ENCODE measurements at regions not wholly inside any gene's neighbourhood (a gene's known extent, or its start where the extent isn't known, plus 50 kb on each side); places are given as distances from the start of the nearest gene placed in this dataset.

DNA sequence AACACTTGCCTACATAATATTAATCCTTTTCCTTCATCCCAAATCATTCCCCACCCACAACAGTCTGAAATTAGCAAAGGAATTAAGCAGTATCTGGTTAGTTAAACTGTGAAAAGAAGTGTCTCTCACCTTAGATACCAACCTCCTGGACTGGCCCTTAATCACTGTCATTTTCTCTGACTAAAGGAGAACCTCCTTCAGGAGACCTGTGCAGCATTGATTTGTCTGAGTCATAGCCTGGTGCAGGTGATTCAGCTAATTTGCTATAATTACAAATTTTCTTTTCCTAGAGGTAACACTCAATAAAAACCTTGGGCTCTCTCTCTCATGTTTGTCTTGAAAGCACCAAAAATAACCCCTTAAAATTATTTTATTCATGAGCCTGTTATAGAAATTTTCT lies 279.8 kb upstream of the SEMA6D start:
- no peak for FAIRE-seq

DNA sequence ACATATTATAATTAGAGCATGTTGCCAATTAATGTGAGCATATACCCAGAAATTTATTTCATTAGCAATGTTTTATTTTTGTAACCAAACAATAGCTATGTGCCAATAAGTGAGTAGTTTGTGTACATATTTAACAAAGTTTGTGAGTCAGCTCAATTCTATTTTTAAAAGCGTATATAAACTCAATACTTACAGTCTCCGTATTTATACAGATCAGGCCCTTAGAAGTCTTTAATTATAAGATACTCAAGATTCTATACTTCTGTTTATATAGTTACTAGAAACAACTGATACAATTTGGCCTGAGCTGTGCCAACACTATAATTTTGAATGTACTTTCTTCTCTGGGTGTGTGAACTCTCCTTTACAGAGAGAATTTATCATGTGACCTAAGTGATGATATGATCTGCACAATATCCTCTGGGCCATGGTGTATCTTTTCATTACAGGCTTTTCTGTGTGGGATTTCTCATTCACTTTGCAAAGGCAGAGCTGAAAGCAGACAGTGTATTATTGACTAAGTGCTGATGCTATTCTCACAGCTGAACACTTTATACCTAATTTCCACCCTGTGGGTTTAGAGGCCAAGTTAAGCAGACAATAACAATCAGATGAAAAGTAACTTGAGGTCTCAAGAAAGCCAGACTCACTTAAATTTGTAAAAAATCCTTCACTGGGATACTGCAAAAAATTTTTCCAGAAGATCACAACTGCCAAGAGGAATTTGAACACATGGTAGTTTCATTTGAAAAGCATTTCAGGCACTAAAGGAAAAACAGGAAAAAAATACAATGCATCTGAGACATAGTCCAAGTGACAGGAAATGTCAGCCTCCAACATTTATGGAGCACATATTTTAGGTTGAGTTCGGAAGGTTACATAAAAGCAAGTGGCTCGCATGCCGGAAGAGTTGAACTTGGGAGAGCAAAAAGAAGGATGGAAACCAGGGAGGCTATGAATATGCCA lies 277.9 kb upstream of the SEMA6D start:
- no peak for FAIRE-seq

DNA sequence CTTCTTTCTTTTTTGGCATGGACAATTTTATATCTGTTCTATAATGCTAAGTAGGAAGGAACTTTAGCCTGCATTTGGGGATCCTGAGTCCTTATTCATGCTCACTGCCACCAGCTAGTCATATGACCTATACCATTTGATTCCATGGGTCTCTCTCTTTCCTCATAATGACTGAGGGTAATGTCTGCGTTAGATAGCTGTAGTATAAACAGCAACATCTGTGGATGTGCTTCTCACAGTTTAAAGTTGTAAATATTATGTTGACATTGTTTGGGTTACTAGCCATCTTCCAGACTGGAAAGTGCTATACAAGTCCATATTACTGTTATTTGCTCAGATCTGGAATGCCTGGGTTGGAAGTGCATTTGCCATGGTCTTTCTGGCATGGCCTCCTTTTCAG lies 274.9 kb upstream of the SEMA6D start:
- FAIRE-seq, result no peak

DNA sequence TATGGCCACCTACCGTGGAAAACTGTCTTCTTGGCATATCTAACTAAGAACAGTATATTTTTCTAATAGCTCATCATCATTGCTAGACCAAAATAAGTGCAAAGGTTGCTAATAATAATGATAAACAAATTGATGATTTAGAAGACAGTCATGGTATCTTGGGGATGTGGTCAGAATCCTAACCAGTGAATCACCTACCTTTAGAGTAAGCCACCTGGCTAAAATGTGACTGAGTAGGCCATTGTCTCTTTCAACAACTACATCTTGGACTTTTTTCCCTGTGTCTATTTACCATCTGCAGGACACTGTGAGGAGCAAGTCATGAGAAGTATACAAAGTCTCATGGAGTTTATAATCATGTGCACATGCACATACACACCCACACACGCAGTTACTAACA lies 273.5 kb upstream of the SEMA6D start:
- no peak for FAIRE-seq

DNA sequence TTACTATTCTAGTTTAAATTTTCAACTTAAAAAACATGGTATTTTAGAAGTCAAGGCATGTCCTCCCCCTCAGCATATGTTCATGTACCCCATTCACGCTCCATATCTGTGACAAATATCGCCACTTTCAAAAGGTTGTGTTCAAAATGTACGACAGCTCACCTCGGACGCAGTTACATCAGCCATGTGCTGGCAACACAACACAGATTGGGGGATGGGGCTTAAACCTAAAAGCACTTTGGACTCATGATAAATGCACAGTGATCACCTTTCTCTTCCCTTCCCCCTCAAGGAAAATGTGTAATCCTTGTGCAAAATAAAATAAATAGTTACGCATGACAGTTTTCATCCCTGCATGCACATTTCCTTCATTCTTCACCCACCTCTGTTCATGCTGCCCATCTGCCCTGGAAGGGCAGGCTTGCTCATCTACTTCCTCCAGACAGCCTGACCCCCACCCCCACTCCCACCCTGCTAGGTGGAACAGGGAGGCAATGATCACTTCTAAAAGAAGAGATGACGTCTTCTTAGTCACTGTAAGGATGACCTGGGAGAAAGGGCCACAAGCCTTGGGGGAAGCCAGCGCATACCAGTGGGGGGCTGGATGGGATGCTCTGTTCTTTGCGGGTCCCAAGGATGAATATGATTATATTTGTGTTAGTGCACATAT lies 271.4 kb upstream of the SEMA6D start:
- no peak for FAIRE-seq

DNA sequence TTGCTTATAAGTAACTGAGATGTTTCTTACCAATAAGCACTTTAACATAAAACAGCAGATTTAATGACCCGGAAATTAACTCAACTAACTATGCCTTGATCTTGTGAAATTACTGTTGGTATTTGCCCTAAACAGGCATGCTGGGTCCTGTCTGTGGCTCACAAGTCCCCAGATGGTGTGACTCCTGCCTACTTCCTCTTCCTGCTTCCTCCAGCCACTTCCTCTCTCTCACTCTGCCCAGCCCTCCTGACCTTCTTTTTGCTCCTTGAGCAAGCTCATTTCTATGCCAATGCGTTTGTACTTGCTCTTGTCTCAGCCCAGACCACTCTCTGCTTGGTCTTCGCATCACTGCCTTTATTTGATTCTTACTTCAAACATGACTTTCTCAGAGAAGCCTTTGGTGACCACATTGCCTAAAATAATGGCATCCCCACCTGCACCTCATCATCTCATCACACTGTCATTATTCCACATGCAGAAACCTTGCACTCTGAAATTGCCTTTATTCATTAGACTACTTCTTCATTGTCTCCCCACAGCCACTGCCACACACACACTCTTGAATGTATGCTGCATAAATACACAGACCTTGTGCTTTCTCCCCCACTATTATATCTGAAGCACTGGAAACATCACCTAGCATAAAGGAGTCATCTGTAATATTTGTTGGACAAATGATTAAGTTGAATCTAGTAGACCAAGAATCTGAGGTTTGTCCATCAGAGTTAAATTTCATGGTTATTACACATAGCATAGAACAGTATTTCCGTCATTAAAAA lies 256.3 kb upstream of the SEMA6D start:
- FAIRE-seq, result no peak

DNA sequence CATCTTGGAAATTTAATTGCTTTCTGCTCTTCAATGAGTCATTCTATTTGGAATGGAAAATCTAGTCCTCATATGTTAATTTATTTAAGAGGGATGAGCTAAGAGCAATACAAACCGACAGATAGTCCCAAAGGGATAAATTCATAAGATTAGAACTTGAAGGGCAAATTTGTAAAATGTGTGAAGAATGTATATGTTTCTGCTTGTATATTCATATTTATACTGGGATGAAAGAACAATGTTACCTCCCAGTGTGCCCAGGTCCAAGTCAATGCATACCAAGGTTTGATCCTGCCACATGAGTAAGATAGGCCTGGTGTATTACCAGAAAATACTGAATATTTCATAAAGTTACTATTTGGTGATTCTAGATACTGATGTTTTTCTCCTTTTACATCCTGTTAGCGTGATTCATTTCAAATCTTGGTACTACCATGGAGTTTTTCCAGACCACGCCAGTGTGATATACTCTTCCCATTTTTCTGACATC lies 255.6 kb upstream of the SEMA6D start:
- FAIRE-seq, result no peak

DNA sequence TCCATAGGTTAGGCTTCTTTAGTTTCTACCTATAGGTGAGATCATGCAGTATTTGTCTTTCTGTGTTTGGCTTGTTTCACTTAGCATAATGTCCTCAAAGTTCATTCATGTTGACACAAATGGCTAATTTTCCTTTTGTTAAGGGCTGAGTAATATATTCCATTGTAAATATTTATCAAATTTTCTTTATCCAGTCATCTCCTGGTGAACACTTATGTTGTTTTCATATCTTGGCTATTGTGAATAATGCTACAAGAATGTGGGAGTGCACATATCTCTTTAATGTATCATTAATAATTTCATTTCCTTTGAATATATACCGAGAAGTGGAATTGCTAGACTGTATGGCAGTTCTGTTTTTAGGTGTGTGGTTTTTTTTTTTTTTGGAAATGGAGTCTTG lies 250.9 kb upstream of the SEMA6D start:
- no peak for FAIRE-seq

DNA sequence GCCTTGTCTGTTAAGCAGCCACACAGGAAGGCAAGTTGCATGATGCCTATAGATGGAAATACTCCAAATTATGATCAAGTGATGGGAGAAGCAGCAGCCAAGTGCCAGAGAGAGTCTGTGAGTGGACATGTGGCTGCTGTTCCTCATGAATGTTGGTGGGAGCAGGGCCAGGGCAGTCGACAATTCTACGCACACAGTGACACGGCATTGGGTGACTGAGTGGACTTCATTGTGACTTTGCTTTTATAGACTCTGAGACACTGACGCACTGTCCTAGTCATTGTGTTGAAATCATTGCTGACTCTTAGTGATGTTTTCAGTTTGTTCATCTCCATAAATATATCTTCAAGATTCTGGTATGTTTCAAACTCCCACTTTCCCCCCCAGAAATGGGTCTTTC lies 246.3 kb upstream of the SEMA6D start:
- no peak for FAIRE-seq

DNA sequence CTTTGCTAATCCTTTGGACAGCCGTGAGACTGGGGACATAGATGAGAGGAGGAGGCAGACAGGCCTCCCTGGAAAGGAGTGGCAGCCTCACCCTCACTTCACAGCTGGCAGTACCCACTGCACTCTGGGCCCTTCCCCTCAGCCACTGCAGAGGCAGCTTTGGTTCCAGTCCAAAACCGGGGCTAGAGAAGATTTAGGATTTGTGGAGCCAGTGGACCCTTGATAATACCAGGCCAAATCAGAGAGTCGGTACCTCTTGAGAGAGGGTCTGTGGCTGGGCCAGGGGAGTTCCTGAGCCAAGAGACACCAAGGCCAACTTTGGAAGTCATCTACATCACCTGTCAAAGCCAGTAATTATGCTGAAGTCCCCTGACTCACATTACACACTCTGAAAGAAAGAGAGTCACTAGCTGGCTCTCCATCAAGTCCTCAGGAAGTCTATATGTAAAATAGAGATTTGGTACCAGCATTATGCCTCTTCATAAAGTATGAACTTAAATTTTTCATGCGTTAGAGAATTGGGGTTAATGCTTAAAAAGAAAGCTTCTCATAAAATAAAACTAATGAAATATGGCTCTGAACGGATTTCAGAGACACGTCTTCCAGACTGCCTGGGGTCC lies 244.1 kb upstream of the SEMA6D start:
- no peak for FAIRE-seq

DNA sequence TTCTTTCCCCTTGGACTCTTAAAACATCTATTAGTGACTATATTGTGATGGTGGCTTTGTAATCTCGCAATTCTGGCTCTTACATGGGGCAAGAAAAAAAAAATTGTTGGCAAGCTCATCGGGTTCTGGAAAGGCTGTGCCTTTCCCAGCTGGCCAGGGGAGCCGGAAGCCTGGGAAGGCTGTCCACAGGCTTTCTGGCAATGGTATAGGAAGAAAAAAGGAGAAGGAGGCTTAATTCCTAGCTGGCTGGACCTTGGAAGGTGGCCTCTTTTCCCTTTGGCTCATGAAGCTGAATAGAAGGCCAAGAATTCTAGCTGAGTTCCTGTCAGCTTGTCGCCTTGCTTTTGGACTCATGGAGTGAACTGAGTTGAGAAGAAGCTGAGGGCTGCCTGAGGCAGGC lies 243.5 kb upstream of the SEMA6D start:
- no peak for FAIRE-seq

DNA sequence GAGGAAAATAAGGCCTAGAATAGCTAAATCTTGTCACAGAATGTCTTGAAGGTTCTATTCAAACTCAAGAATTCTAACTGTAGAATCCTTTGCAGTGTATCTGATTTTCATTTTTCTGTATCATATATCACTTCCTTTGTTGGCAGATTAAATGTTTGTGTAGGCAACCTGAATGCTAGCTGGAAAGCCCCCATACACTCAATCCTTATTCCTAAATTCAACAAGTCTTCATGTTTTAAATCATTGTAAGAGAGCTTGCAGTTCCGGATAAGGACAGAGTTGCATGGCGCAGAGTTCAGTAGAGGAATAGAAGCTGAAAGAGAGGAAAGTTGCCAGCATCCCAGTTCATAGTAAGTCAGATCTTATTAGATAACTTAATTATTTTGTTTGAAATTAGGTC lies 242.0 kb upstream of the SEMA6D start:
- no peak for FAIRE-seq

DNA sequence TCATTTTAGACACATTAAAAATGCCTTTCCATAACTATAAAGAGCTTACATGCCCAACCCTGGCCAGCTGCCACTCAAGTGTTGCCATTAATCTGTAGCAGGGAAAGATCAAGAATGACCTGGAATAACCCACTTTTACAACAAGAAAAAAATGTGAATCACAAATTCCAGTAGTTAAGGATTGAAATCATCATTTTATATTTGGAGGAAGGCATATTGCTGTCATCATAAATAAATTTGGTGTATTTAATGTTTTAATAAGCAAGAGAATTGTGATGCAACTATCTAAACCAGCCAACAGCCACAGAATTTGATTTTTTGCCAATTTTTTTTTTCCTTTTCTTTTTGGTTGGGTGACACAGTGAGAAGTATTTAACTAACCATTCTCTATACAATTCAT lies 240.0 kb upstream of the SEMA6D start:
- no peak for FAIRE-seq

DNA sequence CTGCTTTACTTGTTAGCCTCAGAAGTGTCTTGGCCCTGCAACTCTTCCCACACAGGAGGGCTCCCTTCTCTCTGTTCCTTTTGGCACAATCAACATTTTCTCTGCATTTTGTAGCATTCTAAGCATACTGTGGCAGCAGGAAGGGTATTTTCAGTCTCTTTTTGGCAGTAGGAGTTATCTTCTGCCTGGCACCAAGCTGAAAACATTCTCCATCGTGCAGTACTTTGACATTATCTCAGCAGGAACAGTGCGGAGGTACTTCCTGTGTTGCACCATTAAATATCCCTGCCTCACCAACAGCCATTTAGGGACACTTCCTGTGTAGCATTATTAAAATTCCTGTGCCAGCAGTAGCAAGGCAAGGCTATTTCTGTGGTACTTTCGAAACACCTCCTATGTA lies 233.2 kb upstream of the SEMA6D start:
- no peak for FAIRE-seq

DNA sequence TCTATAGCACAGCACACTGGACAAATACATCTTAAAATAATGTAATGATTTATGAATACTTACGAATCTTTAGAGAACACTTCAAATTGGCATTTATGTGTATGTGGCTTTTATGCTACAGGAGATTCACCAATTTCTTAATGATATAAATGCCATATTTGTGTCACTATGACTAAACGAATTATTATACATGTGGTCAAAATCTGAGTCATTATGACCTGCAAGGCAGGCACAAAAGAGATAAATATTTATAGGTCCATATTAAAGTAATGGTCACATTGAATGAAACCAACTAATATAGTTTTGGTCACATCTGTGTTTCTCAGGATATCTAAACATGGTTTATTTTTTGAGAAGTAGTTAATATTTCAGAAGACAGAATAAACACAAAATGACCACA lies 232.3 kb upstream of the SEMA6D start:
- FAIRE-seq, result no peak

DNA sequence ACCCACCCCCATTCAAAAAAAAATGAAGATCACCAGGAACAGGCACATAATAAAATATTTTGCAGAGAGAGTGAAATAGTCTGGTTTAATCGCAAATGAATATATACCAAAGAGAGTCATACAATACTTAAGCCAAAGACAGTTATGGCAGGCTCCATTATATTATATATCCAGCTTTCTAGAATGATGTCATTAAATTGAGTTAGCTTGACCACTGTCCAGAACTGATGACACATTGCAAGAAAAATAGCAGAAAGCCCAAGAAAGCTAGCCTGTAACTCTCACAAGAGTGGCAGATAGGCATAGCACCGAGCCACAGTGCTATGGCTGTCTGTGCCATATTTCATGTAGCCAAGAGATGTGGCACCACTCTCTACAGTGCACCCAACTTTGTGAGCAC lies 231.9 kb upstream of the SEMA6D start:
- no peak for FAIRE-seq

DNA sequence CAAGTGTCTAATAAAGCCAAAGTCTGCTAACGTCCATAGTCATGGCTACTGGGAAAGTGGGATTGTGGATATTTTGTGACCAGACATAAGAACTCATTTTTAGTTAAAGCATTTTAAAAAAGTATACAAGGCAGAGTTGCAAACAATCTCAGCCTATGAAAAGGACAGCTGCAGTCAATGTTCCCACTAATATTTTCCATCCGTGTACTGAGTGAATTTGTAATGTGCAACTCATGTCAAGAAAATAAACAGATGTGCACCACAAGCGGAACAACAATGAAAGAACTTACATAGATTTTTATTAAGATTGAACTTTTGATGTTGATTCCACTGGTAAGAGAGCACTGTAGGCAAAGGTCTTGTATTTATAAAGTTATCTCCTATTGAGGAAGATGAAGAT lies 231.3 kb upstream of the SEMA6D start:
- no peak for FAIRE-seq

DNA sequence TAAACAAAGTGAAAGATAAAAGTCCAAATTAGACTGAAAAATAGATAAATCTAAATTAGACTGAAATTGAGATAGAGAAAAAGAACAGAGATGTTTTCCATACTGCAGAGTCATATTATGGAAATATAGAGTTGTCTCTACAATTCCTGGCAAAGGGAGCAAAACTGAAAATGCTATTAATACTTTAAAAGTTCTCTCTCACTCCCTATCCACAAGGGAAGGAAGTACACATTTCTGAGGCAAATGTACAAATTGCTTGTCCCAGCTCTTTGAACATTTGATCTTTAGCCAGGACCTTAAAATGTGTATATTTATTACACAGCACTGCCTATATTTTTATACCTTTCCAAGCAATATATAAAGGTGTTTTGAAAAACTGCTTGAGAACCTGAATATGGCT lies 225.1 kb upstream of the SEMA6D start:
- no peak for FAIRE-seq

DNA sequence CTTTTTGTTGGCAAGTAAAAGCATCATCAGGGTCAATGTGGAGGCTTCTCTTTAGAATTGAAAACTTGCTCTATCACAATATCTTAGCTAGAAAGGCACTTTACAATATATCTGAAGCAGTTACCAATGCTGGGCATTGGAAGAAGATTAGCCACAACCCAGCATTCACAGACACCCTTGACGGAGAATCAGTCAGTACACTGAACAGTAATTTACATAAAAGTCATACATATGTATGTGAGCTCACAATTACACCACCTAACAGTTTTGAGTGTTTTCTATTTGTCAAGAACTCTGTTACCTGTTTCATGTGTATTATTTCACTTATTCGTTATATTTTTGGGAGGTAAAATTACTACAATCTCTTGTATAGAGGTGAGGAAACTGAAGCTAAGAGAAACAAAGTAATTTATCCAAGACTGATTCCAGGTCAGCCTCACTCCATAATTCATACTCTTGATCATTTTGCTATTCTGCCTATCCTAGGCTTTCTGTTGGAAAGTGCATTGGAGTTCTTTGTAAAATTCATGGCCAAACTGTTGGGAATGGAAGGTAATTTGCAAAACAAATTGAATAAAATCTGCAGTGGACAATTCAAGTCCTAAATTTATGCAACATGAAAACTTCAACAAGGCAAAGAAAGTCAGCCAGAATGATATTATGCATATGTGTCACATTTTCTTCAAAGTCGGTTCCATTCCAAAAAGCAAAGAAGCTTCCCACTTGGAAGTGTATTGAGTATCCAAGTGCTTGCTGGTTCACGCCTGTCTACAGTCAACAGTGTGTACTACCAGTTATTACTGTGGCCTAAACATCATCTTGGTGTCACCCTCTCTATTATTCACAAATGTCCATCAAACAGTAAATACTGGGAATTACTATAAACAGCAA lies 223.7 kb upstream of the SEMA6D start:
- FAIRE-seq, result no peak

DNA sequence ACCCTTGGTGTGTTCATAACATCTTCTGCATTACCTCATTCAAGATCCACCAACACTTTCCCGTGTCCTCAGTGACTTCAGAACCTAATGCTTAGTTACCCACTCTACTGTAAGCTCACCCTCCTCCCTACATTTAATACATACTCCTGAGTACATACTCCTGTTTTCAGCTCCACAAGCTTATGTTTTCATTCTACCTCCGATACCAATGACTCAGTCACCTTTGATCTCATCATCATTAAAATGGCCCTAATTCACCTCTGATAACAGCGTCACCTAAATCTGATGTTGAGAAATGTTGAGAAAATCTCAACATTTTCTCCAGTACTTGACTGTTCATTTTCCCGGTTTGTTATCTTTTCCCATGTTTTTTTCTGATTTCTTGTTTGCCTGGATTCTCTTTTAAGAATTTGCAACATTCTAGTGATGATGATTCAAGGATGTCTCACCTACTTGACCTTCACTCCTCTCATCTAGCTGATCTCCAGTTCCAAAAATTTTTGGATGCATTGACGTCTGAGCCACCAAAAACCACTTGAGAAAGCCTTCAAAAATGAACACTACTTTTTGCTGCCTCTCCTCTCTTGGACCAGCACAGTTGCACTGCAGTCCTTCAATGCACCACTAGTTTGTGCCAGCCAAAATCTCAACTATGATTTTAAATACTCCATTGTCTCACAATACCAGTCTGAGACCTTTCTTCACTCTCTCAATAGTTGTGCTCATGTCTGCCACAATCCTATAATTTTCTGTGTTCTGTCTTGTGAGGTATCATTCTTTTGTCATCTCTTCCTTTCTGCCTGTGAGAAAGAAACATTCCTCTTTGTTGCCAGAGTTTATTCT lies 220.7 kb upstream of the SEMA6D start:
- FAIRE-seq, result no peak

DNA sequence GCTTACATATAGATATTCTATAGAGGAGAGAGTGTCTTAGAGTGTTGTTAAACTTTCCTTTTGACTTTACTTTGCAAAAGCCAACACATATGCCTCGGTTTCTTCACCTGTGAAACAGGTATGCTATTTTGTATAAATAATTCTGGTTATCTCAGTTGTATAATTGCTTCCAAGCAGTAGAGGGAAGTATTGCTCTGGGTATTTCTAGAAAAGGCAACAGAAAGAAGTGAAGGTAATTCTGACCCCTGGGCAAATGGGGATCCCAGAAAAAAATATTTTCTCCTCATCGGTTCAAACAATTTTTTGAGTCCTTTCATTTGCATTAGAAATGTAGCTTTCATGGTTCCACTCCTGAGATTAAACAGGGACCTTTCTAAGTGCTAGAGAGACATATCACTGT lies 216.5 kb upstream of the SEMA6D start:
- no peak for FAIRE-seq

All from A204.1 (cell line).